ENCODE measurements at regions not wholly inside any gene's neighbourhood (a gene's known extent, or its start where the extent isn't known, plus 50 kb on each side); places are given as distances from the start of the nearest gene placed in this dataset.

- TF ChIP-seq, protein P1, sequence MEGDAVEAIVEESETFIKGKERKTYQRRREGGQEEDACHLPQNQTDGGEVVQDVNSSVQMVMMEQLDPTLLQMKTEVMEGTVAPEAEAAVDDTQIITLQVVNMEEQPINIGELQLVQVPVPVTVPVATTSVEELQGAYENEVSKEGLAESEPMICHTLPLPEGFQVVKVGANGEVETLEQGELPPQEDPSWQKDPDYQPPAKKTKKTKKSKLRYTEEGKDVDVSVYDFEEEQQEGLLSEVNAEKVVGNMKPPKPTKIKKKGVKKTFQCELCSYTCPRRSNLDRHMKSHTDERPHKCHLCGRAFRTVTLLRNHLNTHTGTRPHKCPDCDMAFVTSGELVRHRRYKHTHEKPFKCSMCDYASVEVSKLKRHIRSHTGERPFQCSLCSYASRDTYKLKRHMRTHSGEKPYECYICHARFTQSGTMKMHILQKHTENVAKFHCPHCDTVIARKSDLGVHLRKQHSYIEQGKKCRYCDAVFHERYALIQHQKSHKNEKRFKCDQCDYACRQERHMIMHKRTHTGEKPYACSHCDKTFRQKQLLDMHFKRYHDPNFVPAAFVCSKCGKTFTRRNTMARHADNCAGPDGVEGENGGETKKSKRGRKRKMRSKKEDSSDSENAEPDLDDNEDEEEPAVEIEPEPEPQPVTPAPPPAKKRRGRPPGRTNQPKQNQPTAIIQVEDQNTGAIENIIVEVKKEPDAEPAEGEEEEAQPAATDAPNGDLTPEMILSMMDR (IDR thresholded peaks at IDR 0.05) = no peak
- no peak for TF ChIP-seq POLR2A (IDR thresholded peaks at IDR 0.05)
- no peaks in the 10 kb centered on the region for H3K9me3 ChIP-seq
- H3K27ac ChIP-seq = no peak overlapping the region
- H3K27me3 ChIP-seq = no peaks in the 10 kb centered on the region
- WGBS, 2 donors = 80 to 82% methylated on average over 15 of the region's 15 CpGs
- H3K4me3 ChIP-seq (replicated peaks in 1 of 3) = no peak overlapping the region
- no peaks in the 10 kb centered on the region for H3K36me3 ChIP-seq
- no peak for DNase-seq
- no peaks in the 10 kb centered on the region for H3K4me1 ChIP-seq
- intact Hi-C loops (cut with DNase I) = no loop called here
Observed at GRCh38 chr4:129246910-129247461, 151.0 kb downstream of the C4orf33 start.

DNA sequence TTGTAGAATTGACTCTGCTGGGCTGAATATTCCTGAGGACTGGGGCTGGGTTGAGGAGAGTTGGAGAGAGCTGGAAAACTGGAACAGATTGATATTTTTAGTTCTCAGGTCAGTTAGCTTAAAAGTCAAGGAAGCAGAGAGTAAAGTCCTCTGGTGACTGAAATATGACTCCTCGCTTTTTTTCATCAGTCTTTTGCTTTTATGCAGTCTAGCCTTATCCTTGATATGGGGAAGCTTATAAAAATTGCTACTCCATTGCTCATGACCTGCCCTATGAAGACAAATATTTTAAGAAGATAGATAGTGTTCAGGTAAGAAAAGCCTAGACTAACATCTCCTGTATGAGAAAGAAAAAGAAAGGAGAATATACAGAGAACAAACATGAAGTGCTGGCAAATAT is 152.7 kb downstream of the C4orf33 start:
- intact Hi-C loops (cut with DNase I) = no loop called here
- WGBS, 2 donors = 74 to 80% methylated on average over 1 of the region's 1 CpG
- DNase-seq = no peak

GRCh38 chr4:129254126-129254525 is 158.2 kb downstream of the C4orf33 start:
- Histone ChIP-seq H3K27ac (no peak overlapping the region), H3K9me3 (peaks cover 4% of the 10 kb centered on the region), H3K4me1 (no peaks in the 10 kb centered on the region), H3K36me3 (no peaks in the 10 kb centered on the region), H3K27me3 (no peaks in the 10 kb centered on the region), H3K4me3 (replicated peaks in 1 of 3) (no peak overlapping the region)
- TF ChIP-seq, protein P1 (IDR thresholded peaks at IDR 0.05) = no peak
- TF ChIP-seq POLR2A (IDR thresholded peaks at IDR 0.05) = no peak
- DNase-seq = no peak
- intact Hi-C loops (cut with DNase I) = no loop called here

More for the DNA sequence above, 152.7 kb downstream of the C4orf33 start:
- Histone ChIP-seq H3K9me3 (no peaks in the 10 kb centered on the region), H3K27ac (no peak overlapping the region), H3K27me3 (no peaks in the 10 kb centered on the region), H3K4me3 (replicated peaks in 1 of 3) (no peak overlapping the region), H3K36me3 (no peaks in the 10 kb centered on the region), H3K4me1 (no peaks in the 10 kb centered on the region)
- TF ChIP-seq POLR2A (IDR thresholded peaks at IDR 0.05) = no peak
- TF ChIP-seq, protein P1 (IDR thresholded peaks at IDR 0.05) = no peak

GRCh38 chr4:129254526-129254925 is 158.6 kb downstream of the C4orf33 start:
- Histone ChIP-seq H3K27me3 (no peaks in the 10 kb centered on the region), H3K4me3 (replicated peaks in 1 of 3) (no peak overlapping the region), H3K9me3 (peaks cover 4% of the 10 kb centered on the region), H3K27ac (no peak overlapping the region), H3K36me3 (no peaks in the 10 kb centered on the region), H3K4me1 (no peaks in the 10 kb centered on the region)
- intact Hi-C loops (cut with DNase I) = no loop called here
- no peak for DNase-seq
- no peak for TF ChIP-seq POLR2A (IDR thresholded peaks at IDR 0.05)
- TF ChIP-seq, protein P1 (IDR thresholded peaks at IDR 0.05) = no peak

- no peak for DNase-seq
- intact Hi-C loops (cut with DNase I) = no loop called here
- Histone ChIP-seq H3K9me3 (peaks cover 1% of the 10 kb centered on the region), H3K4me3 (replicated peaks in 1 of 3) (no peak overlapping the region), H3K36me3 (no peaks in the 10 kb centered on the region), H3K27ac (no peak overlapping the region), H3K4me1 (no peaks in the 10 kb centered on the region), H3K27me3 (no peaks in the 10 kb centered on the region)
- WGBS, 2 donors = 90 to 91% methylated on average over 2 of the region's 2 CpGs
- no peak for TF ChIP-seq POLR2A (IDR thresholded peaks at IDR 0.05)
- TF ChIP-seq, protein P1 (IDR thresholded peaks at IDR 0.05) = no peak
Observed at GRCh38 chr4:129261584-129261983, 165.6 kb downstream of the C4orf33 start.
